Left forelimb (tissue), 1 donor: ENCODE measurements at regions not wholly inside any gene's neighbourhood (a gene's known extent, or its start where the extent isn't known, plus 50 kb on each side); places are given as distances from the start of the nearest gene placed in this dataset.
"Not testable (repeated sequence)": the region's sequence is repeated elsewhere in the genome, so short reads cannot be mapped to it uniquely, and the experiment has no call there.

Experiments
- DNase-seq: peaks from one replicate; pipeline ENCODE4 v3.0.0-alpha.2; 2018; ENCODE audit warnings: low spot score

- peak; percentile 55 for DNase-seq
These were observed 589.2 kb downstream of the CWH43 start for GRCh38 chr4:49575250-49575649.

GRCh38 chr4:49578371-49578770 lies 592.3 kb downstream of the CWH43 start:
- not testable (repeated sequence) for DNase-seq

- peak; percentile 34 for DNase-seq
These were observed 592.8 kb downstream of the CWH43 start for GRCh38 chr4:49578899-49579298.

- DNase-seq: not testable (repeated sequence)
These were observed 594.1 kb downstream of the CWH43 start for GRCh38 chr4:49580166-49580565.

- DNase-seq: not testable (repeated sequence)
These were observed 602.3 kb downstream of the CWH43 start for GRCh38 chr4:49588401-49588800.

- DNase-seq: not testable (repeated sequence)
These were observed 632.4 kb downstream of the CWH43 start for GRCh38 chr4:49618436-49618835.

GRCh38 chr4:49626478-49626877 lies 640.4 kb downstream of the CWH43 start:
- not testable (repeated sequence) for DNase-seq
